ENCODE measurements at regions not wholly inside any gene's neighbourhood (a gene's known extent, or its start where the extent isn't known, plus 50 kb on each side); places are given as distances from the start of the nearest gene placed in this dataset.

- in situ Hi-C loops (cut with HindIII; ENCODE audit: low sequenced_read_pairs): no loop called here
- TF ChIP-seq CTCF (IDR thresholded peaks at IDR 0.05; ENCODE audit: low read depth, low read length, missing control alignments): no peak
- H3K4me3 ChIP-seq (ENCODE audit: low read depth, low read length): no peak overlapping the region
- no peak for DNase-seq (ENCODE audit: low read depth)
These were observed 518.5 kb downstream of the EIPR1 start for GRCh38 chr2:2859164-2859563.

- no peak overlapping the region for H3K4me3 ChIP-seq (ENCODE audit: low read depth, low read length)
- in situ Hi-C loops (cut with HindIII; ENCODE audit: low sequenced_read_pairs): no loop called here
- TF ChIP-seq CTCF (IDR thresholded peaks at IDR 0.05; ENCODE audit: low read depth, low read length, missing control alignments): no peak
- no peak for DNase-seq (ENCODE audit: low read depth)
These were observed 520.7 kb downstream of the EIPR1 start for GRCh38 chr2:2856723-2857415.

- TF ChIP-seq CTCF (IDR thresholded peaks at IDR 0.05; ENCODE audit: low read depth, low read length, missing control alignments): no peak
- H3K4me3 ChIP-seq (ENCODE audit: low read depth, low read length): no peak overlapping the region
- no peak for DNase-seq (ENCODE audit: low read depth)
- in situ Hi-C loops (cut with HindIII; ENCODE audit: low sequenced_read_pairs): no loop called here
These were observed 522.3 kb downstream of the EIPR1 start for GRCh38 chr2:2855297-2855696.

GRCh38 chr2:2853346-2853745, 522.3 kb upstream of the MYT1L start:
- no peak for TF ChIP-seq CTCF (IDR thresholded peaks at IDR 0.05; ENCODE audit: low read depth, low read length, missing control alignments)
- no peak for DNase-seq (ENCODE audit: low read depth)
- in situ Hi-C loops (cut with HindIII; ENCODE audit: low sequenced_read_pairs): no loop called here
- no peak overlapping the region for H3K4me3 ChIP-seq (ENCODE audit: low read depth, low read length)

- H3K4me3 ChIP-seq (ENCODE audit: low read depth, low read length): no peak overlapping the region
- no peak for TF ChIP-seq CTCF (IDR thresholded peaks at IDR 0.05; ENCODE audit: low read depth, low read length, missing control alignments)
- in situ Hi-C loops (cut with HindIII; ENCODE audit: low sequenced_read_pairs): no loop called here
- no peak for DNase-seq (ENCODE audit: low read depth)
These were observed 521.0 kb upstream of the MYT1L start for GRCh38 chr2:2851806-2852777.

- in situ Hi-C loops (cut with HindIII; ENCODE audit: low sequenced_read_pairs): no loop called here
- H3K4me3 ChIP-seq (ENCODE audit: low read depth, low read length): no peak overlapping the region
- DNase-seq (ENCODE audit: low read depth): no peak
- no peak for TF ChIP-seq CTCF (IDR thresholded peaks at IDR 0.05; ENCODE audit: low read depth, low read length, missing control alignments)
These were observed 520.2 kb upstream of the MYT1L start for GRCh38 chr2:2851316-2851715.

All from astrocyte of the cerebellum (primary cell).